ENCODE measurements at regions not wholly inside any gene's neighbourhood (a gene's known extent, or its start where the extent isn't known, plus 50 kb on each side); places are given as distances from the start of the nearest gene placed in this dataset.

DNA sequence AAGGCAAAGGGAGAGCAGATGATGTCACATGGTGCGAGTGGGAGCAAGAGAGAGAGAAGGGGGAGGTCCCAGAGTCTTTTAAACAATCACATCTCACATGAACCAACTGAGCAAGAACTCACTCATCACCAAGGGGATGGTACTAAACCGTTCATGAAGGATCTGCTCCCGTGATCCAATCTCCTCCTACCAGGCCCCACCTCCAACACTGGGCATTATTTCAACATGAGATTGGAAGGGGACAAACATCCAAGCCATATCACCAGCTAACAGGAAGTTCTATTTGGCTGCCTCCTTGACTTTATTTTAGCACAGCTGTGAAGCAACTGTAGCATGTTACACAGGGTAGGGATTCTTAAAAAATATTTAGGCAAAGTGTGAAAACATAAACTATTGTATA is 102.5 kb downstream of the DDIT4L start:
- TF ChIP-seq ZNF384 (IDR thresholded peaks at IDR 0.05) (no peak), SP1 (IDR thresholded peaks at IDR 0.05) (no peak), LEF1 (IDR thresholded peaks at IDR 0.05; ENCODE audit: borderline replicate concordance) (no peak), HDGF (IDR thresholded peaks at IDR 0.05; ENCODE audit: borderline replicate concordance) (no peak), FOXM1 (IDR thresholded peaks at IDR 0.05; ENCODE audit: borderline replicate concordance) (no peak), BHLHE40 (IDR thresholded peaks at IDR 0.05; ENCODE audit: borderline replicate concordance) (no peak), NFRKB (IDR thresholded peaks at IDR 0.05) (no peak), TARDBP (IDR thresholded peaks at IDR 0.05) (no peak)

Data from HEK293T (cell line).